ENCODE measurements at regions not wholly inside any gene's neighbourhood (a gene's known extent, or its start where the extent isn't known, plus 50 kb on each side); places are given as distances from the start of the nearest gene placed in this dataset.

GRCh38 chr11:29280452-29280851, 736.4 kb downstream of the KCNA4 start:
- intact Hi-C loops (cut with DNase I; ENCODE audit: low total_unique reads), result no loop called here
- H3K4me1 ChIP-seq, result no peaks in the 10 kb centered on the region
- H3K27me3 ChIP-seq, result no peaks in the 10 kb centered on the region
- no peaks in the 10 kb centered on the region for H3K9me3 ChIP-seq
- DNase-seq, result no peak
- TF ChIP-seq CTCF (IDR thresholded peaks at IDR 0.05) (no peak), POLR2A (IDR thresholded peaks at IDR 0.05) (no peak)
- no peak overlapping the region for H3K27ac ChIP-seq
- H3K36me3 ChIP-seq (ENCODE audit: low read depth, missing control alignments), result no peaks in the 10 kb centered on the region
- WGBS, 2 donors, result 80 to 87% methylated on average over 2 of the region's 2 CpGs
- H3K4me3 ChIP-seq, result no peak overlapping the region

- 92 to 96% methylated on average over 2 of the region's 2 CpGs for WGBS, 2 donors
- intact Hi-C loops (cut with DNase I; ENCODE audit: low total_unique reads), result no loop called here
- no peak overlapping the region for H3K27ac ChIP-seq
- TF ChIP-seq CTCF (IDR thresholded peaks at IDR 0.05) (no peak), POLR2A (IDR thresholded peaks at IDR 0.05) (no peak)
- H3K4me3 ChIP-seq, result no peak overlapping the region
- no peaks in the 10 kb centered on the region for H3K4me1 ChIP-seq
- no peaks in the 10 kb centered on the region for H3K9me3 ChIP-seq
- DNase-seq, result no peak
- no peaks in the 10 kb centered on the region for H3K36me3 ChIP-seq (ENCODE audit: low read depth, missing control alignments)
- H3K27me3 ChIP-seq, result no peaks in the 10 kb centered on the region
These were observed 737.1 kb downstream of the KCNA4 start for GRCh38 chr11:29279716-29280115.

- TF ChIP-seq POLR2A (IDR thresholded peaks at IDR 0.05) (no peak), CTCF (IDR thresholded peaks at IDR 0.05) (no peak)
- Histone ChIP-seq H3K4me1 (no peaks in the 10 kb centered on the region), H3K27ac (no peak overlapping the region), H3K36me3 (ENCODE audit: low read depth, missing control alignments) (no peaks in the 10 kb centered on the region), H3K9me3 (no peaks in the 10 kb centered on the region), H3K27me3 (no peaks in the 10 kb centered on the region), H3K4me3 (no peak overlapping the region)
- WGBS, 2 donors, result 83 to 86% methylated on average over 5 of the region's 5 CpGs
- intact Hi-C loops (cut with DNase I; ENCODE audit: low total_unique reads), result no loop called here
- DNase-seq, result no peak
These were observed 744.7 kb downstream of the KCNA4 start for GRCh38 chr11:29272019-29272654.

GRCh38 chr11:29271616-29272015, 745.2 kb downstream of the KCNA4 start:
- H3K4me1 ChIP-seq, result no peaks in the 10 kb centered on the region
- WGBS, 2 donors, result 36 to 39% methylated on average over 1 of the region's 1 CpG
- no peaks in the 10 kb centered on the region for H3K36me3 ChIP-seq (ENCODE audit: low read depth, missing control alignments)
- no peak overlapping the region for H3K4me3 ChIP-seq
- H3K27ac ChIP-seq, result no peak overlapping the region
- H3K27me3 ChIP-seq, result no peaks in the 10 kb centered on the region
- no peaks in the 10 kb centered on the region for H3K9me3 ChIP-seq
- intact Hi-C loops (cut with DNase I; ENCODE audit: low total_unique reads), result no loop called here
- no peak for TF ChIP-seq CTCF (IDR thresholded peaks at IDR 0.05)
- no peak for TF ChIP-seq POLR2A (IDR thresholded peaks at IDR 0.05)
- no peak for DNase-seq

GRCh38 chr11:29268733-29269132, 748.1 kb downstream of the KCNA4 start:
- intact Hi-C loops (cut with DNase I; ENCODE audit: low total_unique reads), result no loop called here
- no peak for DNase-seq
- Histone ChIP-seq H3K36me3 (ENCODE audit: low read depth, missing control alignments) (no peaks in the 10 kb centered on the region), H3K27me3 (no peaks in the 10 kb centered on the region), H3K4me3 (no peak overlapping the region), H3K27ac (no peak overlapping the region), H3K9me3 (no peaks in the 10 kb centered on the region), H3K4me1 (no peaks in the 10 kb centered on the region)
- TF ChIP-seq POLR2A (IDR thresholded peaks at IDR 0.05) (no peak), CTCF (IDR thresholded peaks at IDR 0.05) (no peak)
- 87 to 91% methylated on average over 2 of the region's 2 CpGs for WGBS, 2 donors
